Nephron progenitor cell (in vitro differentiated cells): ENCODE measurements at regions not wholly inside any gene's neighbourhood (a gene's known extent, or its start where the extent isn't known, plus 50 kb on each side); places are given as distances from the start of the nearest gene placed in this dataset.

Experiments used
- DNase-seq: peaks from one replicate; pipeline ENCODE4 v3.0.0; 2021
- H3K27ac Mint-ChIP-seq: 2 replicates; pipeline ENCODE4 v1.8.0; 2021; ENCODE audit warnings: mild to moderate bottlenecking, moderate library complexity, mixed read lengths
- H3K27me3 Mint-ChIP-seq: 2 replicates; pipeline ENCODE4 v1.8.0; 2021; ENCODE audit warnings: mild to moderate bottlenecking, low read depth, mixed read lengths; ENCODE audit not compliant: poor library complexity
- H3K36me3 Mint-ChIP-seq: 2 replicates; pipeline ENCODE4 v1.8.0; 2021; ENCODE audit warnings: low read depth, mixed read lengths
- H3K4me1 Mint-ChIP-seq: 2 replicates; pipeline ENCODE4 v1.8.0; 2021; ENCODE audit warnings: mixed read lengths
- H3K4me3 Mint-ChIP-seq: 2 replicates; pipeline ENCODE4 v1.8.0; 2021; ENCODE audit warnings: mild to moderate bottlenecking, moderate library complexity, mixed read lengths
- H3K9me3 Mint-ChIP-seq: 2 replicates; pipeline ENCODE4 v1.8.0; 2021; ENCODE audit warnings: mild to moderate bottlenecking, moderate library complexity, mixed read lengths
- CTCF ChIP-seq: fragments of 200-600 bp; sonication (generic); IDR thresholded peaks from 2 replicates; pipeline ENCODE4 v1.5.0; 2021; ENCODE audit warnings: antibody characterized with exemption

GRCh38 chr15:52925130-52925529 is 135.0 kb upstream of the ONECUT1 start:
- Mint-ChIP-seq H3K27ac (no peak overlapping the region), H3K4me3 (no peak overlapping the region), H3K4me1 (peaks cover 13% of the 10 kb centered on the region), H3K27me3 (peaks cover 19% of the 10 kb centered on the region), H3K36me3 (no peaks in the 10 kb centered on the region), H3K9me3 (peaks cover 17% of the 10 kb centered on the region)
- DNase-seq = no peak
- no peak for TF ChIP-seq CTCF

- Mint-ChIP-seq H3K27me3 (peaks cover 19% of the 10 kb centered on the region), H3K4me1 (peaks cover 13% of the 10 kb centered on the region), H3K36me3 (no peaks in the 10 kb centered on the region), H3K9me3 (peaks cover 12% of the 10 kb centered on the region), H3K27ac (peak overlapping the region; percentile 27), H3K4me3 (no peak overlapping the region)
- no peak for DNase-seq
- no peak for TF ChIP-seq CTCF
These were observed 134.5 kb upstream of the ONECUT1 start for GRCh38 chr15:52924630-52925029.

GRCh38 chr15:52923626-52924025 is 133.5 kb upstream of the ONECUT1 start:
- no peak overlapping the region for H3K4me3 Mint-ChIP-seq
- H3K36me3 Mint-ChIP-seq = no peaks in the 10 kb centered on the region
- H3K27ac Mint-ChIP-seq = no peak overlapping the region
- DNase-seq = no peak
- H3K9me3 Mint-ChIP-seq = peaks cover 2% of the 10 kb centered on the region
- peaks cover 19% of the 10 kb centered on the region for H3K27me3 Mint-ChIP-seq
- TF ChIP-seq CTCF = no peak
- H3K4me1 Mint-ChIP-seq = peaks cover 13% of the 10 kb centered on the region

GRCh38 chr15:52922871-52923270 is 132.7 kb upstream of the ONECUT1 start:
- Mint-ChIP-seq H3K4me3 (no peak overlapping the region), H3K4me1 (peaks cover 13% of the 10 kb centered on the region), H3K36me3 (no peaks in the 10 kb centered on the region), H3K27me3 (peaks cover 19% of the 10 kb centered on the region), H3K27ac (no peak overlapping the region), H3K9me3 (no peaks in the 10 kb centered on the region)
- no peak for DNase-seq
- TF ChIP-seq CTCF = no peak

- Mint-ChIP-seq H3K4me3 (no peak overlapping the region), H3K27me3 (peaks cover 27% of the 10 kb centered on the region), H3K27ac (no peak overlapping the region), H3K9me3 (no peaks in the 10 kb centered on the region), H3K36me3 (no peaks in the 10 kb centered on the region), H3K4me1 (no peaks in the 10 kb centered on the region)
- TF ChIP-seq CTCF = no peak
- DNase-seq = no peak
These were observed 122.0 kb upstream of the ONECUT1 start for GRCh38 chr15:52912172-52912571.

GRCh38 chr15:52893338-52893737 is 103.2 kb upstream of the ONECUT1 start:
- Mint-ChIP-seq H3K4me1 (no peaks in the 10 kb centered on the region), H3K36me3 (no peaks in the 10 kb centered on the region), H3K27me3 (peaks cover 29% of the 10 kb centered on the region), H3K9me3 (no peaks in the 10 kb centered on the region), H3K27ac (no peak overlapping the region), H3K4me3 (no peak overlapping the region)
- DNase-seq = no peak
- TF ChIP-seq CTCF = no peak
